ENCODE measurements at regions not wholly inside any gene's neighbourhood (a gene's known extent, or its start where the extent isn't known, plus 50 kb on each side); places are given as distances from the start of the nearest gene placed in this dataset.

DNA sequence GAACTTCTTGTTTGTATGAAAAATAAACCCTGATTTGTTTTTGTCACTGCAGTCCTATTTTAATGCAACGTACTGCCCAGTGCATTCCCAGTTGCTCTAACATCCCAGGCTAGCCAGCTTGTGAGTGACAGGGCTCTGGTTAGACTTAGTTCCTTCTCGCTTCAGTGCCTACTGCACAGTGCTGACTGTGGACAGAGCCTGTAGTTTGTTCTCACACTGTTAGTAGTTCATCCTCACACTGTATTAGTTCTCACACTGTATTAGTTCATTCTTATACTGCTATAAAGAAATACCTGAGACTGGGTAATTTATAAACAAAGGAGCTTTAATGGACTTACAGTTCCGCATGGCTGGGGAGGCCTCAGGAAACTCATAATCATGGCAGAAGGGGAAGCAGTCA is 116.6 kb upstream of the SALL1 start:
- TF ChIP-seq POLR2A (IDR thresholded peaks at IDR 0.05) (no peak), CTCF (IDR thresholded peaks at IDR 0.05) (no peak)
